ENCODE measurements at regions not wholly inside any gene's neighbourhood (a gene's known extent, or its start where the extent isn't known, plus 50 kb on each side); places are given as distances from the start of the nearest gene placed in this dataset.
"Not testable (repeated sequence)": the region's sequence is repeated elsewhere in the genome, so short reads cannot be mapped to it uniquely, and the experiment has no call there.

DNA sequence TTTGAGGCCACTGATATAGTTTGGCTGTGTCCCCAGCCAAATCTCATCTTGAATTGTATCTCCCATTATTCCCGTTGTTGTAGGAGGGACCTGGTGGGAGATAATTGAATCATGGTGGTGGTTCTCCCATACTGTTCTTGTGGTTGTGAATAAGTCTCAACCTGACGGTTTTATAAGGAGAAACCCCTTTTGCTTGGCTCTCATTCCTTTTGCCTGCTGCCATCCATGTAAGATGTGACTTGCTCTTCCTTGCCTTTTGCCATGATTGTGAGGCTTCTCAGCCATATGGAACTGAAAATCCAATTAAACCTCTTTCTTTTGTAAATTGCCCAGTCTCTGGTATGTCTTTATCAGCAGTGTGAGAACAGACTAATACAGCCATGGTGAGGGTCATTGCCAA is 431.6 kb upstream of the ID2 start:
- not testable (repeated sequence) for TF ChIP-seq KDM5A (IDR thresholded peaks at IDR 0.05)
- TF ChIP-seq, protein P1, sequence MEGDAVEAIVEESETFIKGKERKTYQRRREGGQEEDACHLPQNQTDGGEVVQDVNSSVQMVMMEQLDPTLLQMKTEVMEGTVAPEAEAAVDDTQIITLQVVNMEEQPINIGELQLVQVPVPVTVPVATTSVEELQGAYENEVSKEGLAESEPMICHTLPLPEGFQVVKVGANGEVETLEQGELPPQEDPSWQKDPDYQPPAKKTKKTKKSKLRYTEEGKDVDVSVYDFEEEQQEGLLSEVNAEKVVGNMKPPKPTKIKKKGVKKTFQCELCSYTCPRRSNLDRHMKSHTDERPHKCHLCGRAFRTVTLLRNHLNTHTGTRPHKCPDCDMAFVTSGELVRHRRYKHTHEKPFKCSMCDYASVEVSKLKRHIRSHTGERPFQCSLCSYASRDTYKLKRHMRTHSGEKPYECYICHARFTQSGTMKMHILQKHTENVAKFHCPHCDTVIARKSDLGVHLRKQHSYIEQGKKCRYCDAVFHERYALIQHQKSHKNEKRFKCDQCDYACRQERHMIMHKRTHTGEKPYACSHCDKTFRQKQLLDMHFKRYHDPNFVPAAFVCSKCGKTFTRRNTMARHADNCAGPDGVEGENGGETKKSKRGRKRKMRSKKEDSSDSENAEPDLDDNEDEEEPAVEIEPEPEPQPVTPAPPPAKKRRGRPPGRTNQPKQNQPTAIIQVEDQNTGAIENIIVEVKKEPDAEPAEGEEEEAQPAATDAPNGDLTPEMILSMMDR (IDR thresholded peaks at IDR 0.05), result not testable (repeated sequence)
